Tibial nerve (tissue), 4 donors: ENCODE measurements at regions not wholly inside any gene's neighbourhood (a gene's known extent, or its start where the extent isn't known, plus 50 kb on each side); places are given as distances from the start of the nearest gene placed in this dataset.

Source experiments
- CTCF ChIP-seq, 5 experiments: fragments of 200-600 bp in 3 of 5; fragments of 450-650 bp in 2 of 5; sonication (generic) in 3 of 5; IDR thresholded peaks; one replicate each; pipeline ENCODE4 v1.5.1; 2016 to 2019; ENCODE audit warnings: antibody characterized with exemption in 5 of 5, mild to moderate bottlenecking in 3 of 5, moderate library complexity in 2 of 5
- EP300 ChIP-seq, 2 donors: sonication (generic); formaldehyde crosslinking; IDR thresholded peaks; one replicate each; pipeline ENCODE4 v1.6.1; 2017; ENCODE audit warnings: antibody characterized with exemption in 2 of 2, mild to moderate bottlenecking in 1 of 2

- TF ChIP-seq EP300 (IDR thresholded peaks at IDR 0.05) (no peak), CTCF (IDR thresholded peaks at IDR 0.05) (no peak)
Observed at GRCh38 chr6:115091461-115091860, 748.6 kb upstream of the HS3ST5 start.
